Head of caudate nucleus (tissue), 42 donors: ENCODE measurements at regions not wholly inside any gene's neighbourhood (a gene's known extent, or its start where the extent isn't known, plus 50 kb on each side); places are given as distances from the start of the nearest gene placed in this dataset.
"Not testable (repeated sequence)": the region's sequence is repeated elsewhere in the genome, so short reads cannot be mapped to it uniquely, and the experiment has no call there.

Source experiments
- DNase-seq, 42 donors: peaks; one replicate each; pipeline versions ENCODE4 v3.0.0 to v3.0.0-alpha.2; 2020 to 2021; ENCODE audit warnings: mixed read lengths in 7 of 42
- intact Hi-C: fragments of 100-400 bp; cut with DNase I; formaldehyde crosslinking; loops from one replicate; pipeline ENCODE4 v1.15.0; 2022

GRCh38 chr2:20499387-20499786 lies 52.5 kb downstream of the RHOB start:
- DNase-seq, result peak in 26 of 42 donors; percentile 24 to 88 (median 50)
- intact Hi-C loops, result no loop called here

GRCh38 chr2:20501974-20502373 lies 55.1 kb downstream of the RHOB start:
- intact Hi-C loops, result no loop called here
- DNase-seq, result no peak

DNA sequence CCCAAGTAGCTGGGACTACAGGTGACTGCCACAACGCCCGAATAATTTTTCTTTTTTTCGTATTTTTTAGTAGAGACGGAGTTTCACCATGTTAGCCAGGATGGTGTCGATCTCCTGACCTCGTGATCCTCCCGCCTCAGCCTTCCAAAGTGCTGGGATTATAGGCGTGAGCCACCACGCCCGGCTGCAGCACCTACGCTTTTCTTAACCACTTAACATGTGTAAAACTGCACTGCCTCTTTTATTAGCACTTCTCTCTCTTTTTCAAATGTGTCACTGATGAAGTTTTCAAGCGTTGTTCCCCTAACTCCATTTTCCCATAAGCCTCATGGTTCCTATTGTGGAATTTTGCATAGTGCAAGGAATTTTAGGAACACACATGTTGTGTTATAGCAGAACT lies 55.6 kb downstream of the RHOB start:
- peak in 2 of 42 donors; percentile 35 to 52 for DNase-seq
- intact Hi-C loops, result not testable (repeated sequence)

GRCh38 chr2:20504174-20504573 lies 57.3 kb downstream of the RHOB start:
- DNase-seq, result no peak
- intact Hi-C loops, result no loop called here

- intact Hi-C loops, result no loop called here
- peak in 5 of 42 donors; percentile 17 to 67 (median 24) for DNase-seq
These were observed 59.4 kb downstream of the RHOB start for GRCh38 chr2:20506201-20506685.

DNA sequence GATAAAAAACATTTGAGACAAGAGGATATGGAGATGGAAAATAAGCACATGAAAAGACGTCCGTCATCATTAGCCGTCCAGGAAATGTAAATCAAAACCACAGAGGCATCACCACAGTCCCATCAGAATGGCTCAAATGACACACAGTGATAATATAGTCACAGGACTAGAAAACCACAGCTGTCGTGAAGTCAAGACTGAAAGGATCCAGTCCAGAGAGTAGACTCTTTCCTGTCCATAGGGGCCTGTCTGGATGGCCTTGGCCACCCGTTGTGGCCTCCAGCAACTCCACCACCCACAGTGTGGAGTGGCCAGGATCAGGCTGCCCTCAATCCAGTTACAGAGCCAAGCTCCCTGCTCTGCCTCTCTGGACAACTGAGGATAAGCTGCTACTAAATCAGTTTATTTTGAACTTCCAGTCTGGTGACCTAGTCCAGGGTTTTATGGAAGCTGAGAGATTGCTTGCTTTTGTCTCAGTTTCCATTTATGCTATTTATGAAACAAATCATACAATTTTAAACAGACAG lies 60.4 kb downstream of the RHOB start:
- DNase-seq, result no peak
- intact Hi-C loops, result no loop called here

GRCh38 chr2:20507711-20508110 lies 60.8 kb downstream of the RHOB start:
- intact Hi-C loops, result no loop called here

GRCh38 chr2:20509301-20509769 lies 62.5 kb downstream of the RHOB start:
- intact Hi-C loops, result no loop called here

More at GRCh38 chr2:20507711-20508110, 60.8 kb downstream of the RHOB start:
- no peak for DNase-seq

DNA sequence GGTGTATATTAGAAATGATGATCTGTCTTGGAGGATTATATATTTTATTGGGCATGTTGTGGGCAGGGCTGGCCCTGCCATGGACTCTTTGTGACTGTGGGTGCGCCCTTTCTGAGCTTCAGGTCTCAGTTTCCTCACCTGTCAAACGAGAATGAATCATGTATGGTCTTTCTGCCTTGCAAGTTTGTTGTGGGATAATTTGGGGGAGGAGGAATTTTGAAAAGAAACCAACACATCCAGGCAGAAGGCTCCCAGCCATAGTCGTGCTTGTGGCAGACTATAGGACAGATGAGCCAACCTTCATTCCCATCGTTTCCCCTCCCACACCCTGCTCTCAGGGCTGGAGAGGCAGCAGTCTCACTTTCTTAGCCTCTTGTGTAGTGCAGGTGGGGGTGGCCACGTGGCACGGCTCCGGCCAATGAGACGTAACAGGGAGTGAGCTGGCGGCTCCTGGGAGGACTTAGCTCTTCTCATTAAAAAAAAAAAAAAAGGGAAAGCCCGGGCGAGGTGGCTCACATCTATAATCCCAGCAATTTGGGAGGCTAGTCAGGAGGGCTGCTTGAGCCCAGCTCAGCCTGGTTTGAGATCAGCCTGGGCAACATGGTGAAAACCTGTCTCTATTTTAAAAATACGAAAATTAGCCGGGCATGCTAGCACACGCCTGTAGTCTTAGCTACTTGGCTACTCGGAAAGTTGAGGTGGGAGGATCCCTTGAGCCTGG lies 63.1 kb downstream of the RHOB start:
- intact Hi-C loops, result loop anchor here (10.0 kb wide), 1 partner anchor 125 kb away; no protein-coding TSS in a partner anchor
- DNase-seq, result peak in 40 of 42 donors; percentile 37 to 93 (median 75)

More at GRCh38 chr2:20509301-20509769, 62.5 kb downstream of the RHOB start:
- DNase-seq, result peak in 1 of 42 donors; percentile 13

GRCh38 chr2:20511130-20511529 lies 64.3 kb downstream of the RHOB start:
- intact Hi-C loops, result loop anchor here (10.0 kb wide), 1 partner anchor 124 kb away; no protein-coding TSS in a partner anchor
- no peak for DNase-seq

GRCh38 chr2:20512061-20512605 lies 65.3 kb downstream of the RHOB start:
- intact Hi-C loops, result loop anchor here (10.0 kb wide), 1 partner anchor 123 kb away; no protein-coding TSS in a partner anchor
- peak in 1 of 42 donors; percentile 12 for DNase-seq

DNA sequence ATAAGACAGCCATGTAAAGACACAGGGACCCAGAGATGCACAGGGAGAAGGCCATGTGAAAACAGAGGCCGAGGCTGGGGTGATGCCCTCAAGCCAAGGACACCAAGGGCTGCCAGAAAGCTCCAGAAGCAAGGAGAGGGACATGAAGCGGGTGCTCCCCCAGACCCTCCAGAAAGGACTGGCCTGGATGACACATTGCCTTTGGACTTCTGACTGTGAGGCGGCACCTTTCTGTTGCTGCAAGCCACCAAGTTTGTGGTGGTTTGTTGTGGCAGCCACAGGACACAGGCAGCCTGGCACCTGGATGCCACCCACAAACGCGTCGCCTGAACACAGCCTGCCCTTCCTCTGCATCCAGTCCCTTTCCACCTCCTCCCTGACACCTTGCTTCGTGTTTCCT lies 67.1 kb downstream of the RHOB start:
- peak in 1 of 42 donors; percentile 13 for DNase-seq
- intact Hi-C loops, result loop anchor here (10.0 kb wide), 1 partner anchor 121 kb away; no protein-coding TSS in a partner anchor

DNA sequence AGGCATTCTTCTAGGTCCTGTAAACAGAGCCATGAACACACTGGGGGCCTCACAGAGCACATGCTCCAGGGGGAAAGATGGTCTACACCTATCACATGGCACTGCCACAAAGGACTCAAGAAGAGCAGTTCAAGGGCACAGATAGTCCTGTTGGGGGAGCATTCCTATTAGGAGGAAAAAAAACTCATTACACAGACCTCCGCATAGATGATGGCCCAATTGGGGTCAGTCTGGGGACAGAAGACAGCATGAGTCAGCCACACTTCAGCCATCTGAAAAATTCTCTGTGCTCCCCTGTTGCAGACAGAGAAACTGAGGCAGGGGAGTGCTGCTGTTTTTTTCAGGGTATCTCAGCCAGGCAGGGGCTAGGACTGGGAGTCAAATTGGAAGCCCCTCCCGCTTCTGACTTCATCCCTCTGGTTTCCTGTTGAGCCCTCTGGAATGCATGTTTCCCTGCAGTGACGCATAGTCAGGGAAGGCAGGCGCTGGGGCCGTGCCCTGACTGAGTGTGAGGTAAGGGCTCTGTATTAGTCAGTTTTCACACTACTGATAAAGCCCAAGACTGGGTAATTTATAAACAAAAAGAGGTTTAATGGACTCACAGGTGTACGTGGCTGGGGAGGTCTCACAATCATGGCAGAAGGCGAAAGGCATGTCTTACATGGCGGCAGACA lies 67.9 kb downstream of the RHOB start:
- intact Hi-C loops, result loop anchor here (10.0 kb wide), 1 partner anchor 120 kb away; no protein-coding TSS in a partner anchor
- peak in 1 of 42 donors; percentile 13 for DNase-seq

DNA sequence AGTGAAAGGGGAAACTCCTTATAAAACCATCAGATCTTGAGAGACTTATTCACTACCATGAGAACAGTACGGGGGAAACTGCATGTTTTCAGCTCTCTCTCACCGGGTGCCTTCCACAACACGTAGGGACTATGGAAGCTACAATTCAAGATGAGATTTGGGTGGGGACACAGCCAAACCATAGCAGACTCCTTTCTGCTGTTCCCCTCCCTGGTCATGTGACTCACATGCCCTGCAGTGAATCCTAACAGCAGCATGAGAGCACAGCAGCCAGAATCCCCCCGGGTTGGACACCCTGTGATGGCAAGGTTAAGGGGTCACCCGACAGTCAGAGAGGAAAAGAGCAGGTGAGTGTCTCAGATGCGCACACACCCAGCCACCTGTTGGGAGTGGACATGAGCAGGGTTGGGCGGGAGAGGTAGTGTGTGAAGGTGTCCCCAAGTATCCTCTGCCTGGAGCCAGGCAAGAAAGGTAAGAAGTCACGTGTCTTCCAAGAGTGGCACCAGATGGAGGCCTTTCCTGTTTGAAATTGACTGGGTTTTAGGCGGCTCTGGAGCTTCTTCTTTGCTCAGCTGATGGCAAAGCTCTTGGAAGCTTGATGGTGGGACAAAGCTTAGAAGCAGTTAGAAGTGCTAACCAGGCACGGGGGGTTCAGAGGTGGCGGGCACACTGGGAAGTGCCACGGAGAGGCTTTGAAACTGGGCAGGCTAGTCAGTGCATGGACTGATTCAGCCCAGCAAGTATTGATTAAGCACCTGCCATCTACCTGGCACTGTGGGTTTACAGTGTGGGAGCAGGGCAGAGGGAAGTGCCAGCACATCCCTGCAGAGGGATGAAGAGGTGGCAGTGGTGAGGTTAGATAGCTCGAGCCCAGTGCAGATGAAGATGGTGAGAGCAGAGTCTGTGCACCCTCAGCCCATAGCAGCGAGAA lies 68.7 kb downstream of the RHOB start:
- intact Hi-C loops, result loop anchor here (10.0 kb wide), 1 partner anchor 119 kb away; no protein-coding TSS in a partner anchor

DNA sequence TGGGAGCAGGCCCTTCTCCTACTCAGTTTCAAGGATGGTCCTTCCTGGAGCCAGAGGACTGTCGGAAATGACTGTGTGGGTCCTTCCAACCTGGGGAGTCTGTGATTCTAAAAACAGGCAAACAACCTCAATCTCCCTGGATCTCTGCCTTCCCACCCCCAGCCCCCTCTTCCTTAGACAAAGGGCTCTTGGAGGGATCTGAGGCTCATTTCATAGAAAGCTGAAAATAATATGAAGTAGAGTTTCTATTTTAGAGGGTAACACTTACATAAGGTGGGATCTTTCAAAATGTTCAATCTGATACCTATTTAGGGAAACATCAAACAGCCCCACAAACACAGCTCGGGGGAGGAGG lies 69.4 kb downstream of the RHOB start:
- intact Hi-C loops, result loop anchor here (10.0 kb wide), 1 partner anchor 119 kb away; no protein-coding TSS in a partner anchor
- DNase-seq, result peak in 2 of 42 donors; percentile 15 to 34

More for the DNA sequence above, 68.7 kb downstream of the RHOB start:
- DNase-seq, result peak in 2 of 42 donors; percentile 15 to 17

GRCh38 chr2:20516646-20517341 lies 69.9 kb downstream of the RHOB start:
- intact Hi-C loops, result loop anchor here (10.0 kb wide), 1 partner anchor 118 kb away; no protein-coding TSS in a partner anchor
- peak; percentile 46 to 92 (median 78) for DNase-seq

- no peak for DNase-seq
These were observed 72.4 kb downstream of the RHOB start for GRCh38 chr2:20519309-20519708.

More at GRCh38 chr2:20519309-20519708, 72.4 kb downstream of the RHOB start:
- intact Hi-C loops, result loop anchor here (2.0 to 10.0 kb wide), 2 partner anchors 69 to 115 kb away; no protein-coding TSS in a partner anchor
